ENCODE measurements at regions not wholly inside any gene's neighbourhood (a gene's known extent, or its start where the extent isn't known, plus 50 kb on each side); places are given as distances from the start of the nearest gene placed in this dataset.

DNA sequence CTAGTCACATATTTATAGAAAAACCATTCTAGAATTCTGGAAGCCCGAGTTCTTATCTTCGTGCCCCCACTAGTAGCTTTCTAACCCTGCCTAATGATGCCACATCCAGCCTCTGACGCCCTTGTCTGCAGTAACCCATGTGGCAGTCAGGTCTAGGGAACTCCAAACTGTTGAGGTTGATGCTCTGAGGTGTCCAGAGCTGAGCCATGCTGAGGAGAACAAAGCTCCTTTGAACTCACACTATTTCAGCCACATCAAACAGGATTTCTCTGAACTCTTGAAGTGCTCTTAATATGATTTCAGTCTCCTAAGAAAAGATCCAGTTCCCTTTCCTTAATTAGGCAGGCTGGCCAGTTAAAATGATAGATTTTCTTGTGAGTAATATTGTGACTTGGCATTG is 150.5 kb upstream of the ST8SIA2 start:
- no peak for DNase-seq (ENCODE audit: extremely low spot score)
- TF ChIP-seq, protein P1, sequence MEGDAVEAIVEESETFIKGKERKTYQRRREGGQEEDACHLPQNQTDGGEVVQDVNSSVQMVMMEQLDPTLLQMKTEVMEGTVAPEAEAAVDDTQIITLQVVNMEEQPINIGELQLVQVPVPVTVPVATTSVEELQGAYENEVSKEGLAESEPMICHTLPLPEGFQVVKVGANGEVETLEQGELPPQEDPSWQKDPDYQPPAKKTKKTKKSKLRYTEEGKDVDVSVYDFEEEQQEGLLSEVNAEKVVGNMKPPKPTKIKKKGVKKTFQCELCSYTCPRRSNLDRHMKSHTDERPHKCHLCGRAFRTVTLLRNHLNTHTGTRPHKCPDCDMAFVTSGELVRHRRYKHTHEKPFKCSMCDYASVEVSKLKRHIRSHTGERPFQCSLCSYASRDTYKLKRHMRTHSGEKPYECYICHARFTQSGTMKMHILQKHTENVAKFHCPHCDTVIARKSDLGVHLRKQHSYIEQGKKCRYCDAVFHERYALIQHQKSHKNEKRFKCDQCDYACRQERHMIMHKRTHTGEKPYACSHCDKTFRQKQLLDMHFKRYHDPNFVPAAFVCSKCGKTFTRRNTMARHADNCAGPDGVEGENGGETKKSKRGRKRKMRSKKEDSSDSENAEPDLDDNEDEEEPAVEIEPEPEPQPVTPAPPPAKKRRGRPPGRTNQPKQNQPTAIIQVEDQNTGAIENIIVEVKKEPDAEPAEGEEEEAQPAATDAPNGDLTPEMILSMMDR (IDR thresholded peaks at IDR 0.05; ENCODE audit: control extremely low read depth, extremely low read depth, low read depth, missing control alignments) = no peak
- CTCF ChIA-PET = no interaction called here
- POLR2A ChIA-PET = no interaction called here

DNA sequence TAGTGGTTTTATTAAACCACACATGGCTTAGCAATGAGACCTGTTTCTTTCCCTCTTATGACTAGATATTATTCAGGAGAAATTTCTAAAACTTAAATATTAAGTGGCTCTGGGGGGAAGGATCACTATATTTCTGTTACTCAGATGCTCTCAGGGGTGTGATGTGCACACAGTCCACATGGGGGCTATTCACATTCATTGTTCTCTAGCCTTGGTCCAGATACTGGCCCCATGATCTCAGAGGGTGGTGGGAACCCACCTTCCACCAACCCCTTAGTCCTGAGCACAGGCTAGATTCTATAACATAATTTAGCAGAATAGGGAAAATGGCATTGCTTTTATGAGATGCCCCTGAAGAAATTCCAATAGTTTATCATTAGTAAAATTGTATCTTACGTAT is 149.0 kb upstream of the ST8SIA2 start:
- TF ChIP-seq, protein P1 (IDR thresholded peaks at IDR 0.05; ENCODE audit: control extremely low read depth, extremely low read depth, low read depth, missing control alignments) = no peak
- CTCF ChIA-PET = no interaction called here
- POLR2A ChIA-PET = no interaction called here
- DNase-seq (ENCODE audit: extremely low spot score) = no peak

DNA sequence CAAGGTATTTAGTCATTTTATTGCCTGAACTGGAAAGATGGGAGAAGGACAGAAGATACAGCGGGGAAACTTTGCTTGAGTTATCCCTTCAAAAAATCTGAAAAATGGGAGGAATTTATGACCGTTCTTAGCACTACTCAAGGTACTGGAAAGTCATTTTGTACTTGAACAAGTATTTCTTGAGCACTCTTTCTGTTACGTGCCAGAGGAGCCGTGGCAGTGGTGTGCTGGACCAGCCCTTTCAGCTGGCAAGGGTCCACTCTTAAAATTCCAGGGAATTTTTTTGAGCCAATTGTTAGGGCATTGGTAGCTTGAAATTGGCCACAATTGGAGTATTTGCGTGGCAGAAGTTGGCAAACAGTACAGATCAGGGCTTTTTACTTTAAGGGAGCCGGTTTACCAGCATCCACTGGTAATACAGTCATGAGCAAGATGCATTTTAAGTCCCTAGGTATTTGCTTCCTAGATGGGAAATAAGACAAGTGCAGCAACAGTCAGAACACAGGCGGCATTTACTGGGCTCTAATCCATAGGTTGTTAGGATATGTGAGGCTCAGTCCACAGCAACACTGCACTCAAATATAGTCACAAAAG is 145.9 kb upstream of the ST8SIA2 start:
- ChIA-PET CTCF (no interaction called here), POLR2A (no interaction called here)
- TF ChIP-seq, protein P1 (IDR thresholded peaks at IDR 0.05; ENCODE audit: control extremely low read depth, extremely low read depth, low read depth, missing control alignments) = no peak

DNA sequence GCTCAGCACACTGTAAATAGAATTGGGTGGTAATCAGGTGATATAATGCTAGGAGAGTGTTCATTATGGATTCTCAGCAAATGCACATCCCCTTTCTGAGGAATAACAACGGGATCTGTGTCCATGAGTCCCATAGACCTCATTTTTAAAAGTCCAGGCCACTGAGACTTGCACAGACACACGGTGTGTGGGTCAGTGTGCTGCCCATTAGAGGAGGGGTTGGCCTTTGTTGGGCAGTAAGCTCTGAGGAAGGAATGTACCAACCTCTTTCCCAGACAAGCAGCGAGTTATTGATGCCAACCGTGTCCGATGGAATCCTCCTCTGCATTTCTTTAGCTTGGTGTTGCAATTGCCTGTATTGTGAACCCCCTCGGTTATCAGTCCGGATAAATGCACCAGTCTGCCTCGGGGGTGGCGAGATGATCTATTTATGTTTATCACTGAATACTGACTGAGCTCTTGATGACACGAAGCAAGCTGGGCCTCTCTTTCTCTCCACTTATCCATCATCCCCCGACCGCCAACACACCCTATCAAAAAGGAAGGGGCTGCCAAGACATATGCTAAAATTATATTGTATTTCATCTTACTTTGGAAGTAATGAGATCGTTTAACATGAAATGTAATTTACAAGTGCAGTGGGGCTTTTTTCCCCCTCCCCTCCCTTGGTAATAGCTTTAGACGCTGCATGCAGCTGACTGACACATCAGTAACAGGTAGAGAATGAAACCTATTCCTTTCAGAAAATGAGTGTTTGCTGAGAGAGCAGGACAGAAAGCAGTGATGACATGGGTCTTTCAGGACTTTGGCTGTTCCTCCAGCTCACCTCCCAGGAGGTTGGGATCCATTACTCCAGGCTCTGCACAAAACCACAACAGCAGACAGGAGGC is 126.6 kb upstream of the ST8SIA2 start:
- CTCF ChIA-PET = interaction anchor here (0.8 to 1.5 kb wide), 2 partner anchors 9 to 17 kb away, joined by 3 to 4 read pairs; no protein-coding TSS in a partner anchor
- POLR2A ChIA-PET = no interaction called here
- no peak for DNase-seq (ENCODE audit: extremely low spot score)
- TF ChIP-seq, protein P1 (IDR thresholded peaks at IDR 0.05; ENCODE audit: control extremely low read depth, extremely low read depth, low read depth, missing control alignments) = no peak

More for the DNA sequence above, 145.9 kb upstream of the ST8SIA2 start:
- no peak for DNase-seq (ENCODE audit: extremely low spot score)

DNA sequence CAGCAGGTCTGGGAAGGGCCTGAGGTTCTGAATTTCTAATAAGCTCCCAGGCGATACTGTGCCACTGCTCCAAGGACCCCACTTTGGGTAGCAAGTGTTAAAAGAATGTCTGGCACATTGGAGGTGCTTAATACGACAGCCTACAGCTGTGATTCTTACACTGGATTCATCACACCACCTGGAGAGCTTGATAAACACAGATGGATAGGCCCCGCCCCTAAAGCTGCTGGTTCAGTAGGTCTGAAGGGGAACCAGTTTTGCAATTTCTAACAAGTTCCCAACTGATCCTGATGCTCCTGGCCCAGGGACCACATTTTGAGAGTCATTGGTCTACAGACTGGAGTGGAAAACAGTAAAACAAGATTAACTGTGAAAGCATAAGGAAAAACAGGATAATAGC is 124.8 kb upstream of the ST8SIA2 start:
- TF ChIP-seq, protein P1 (IDR thresholded peaks at IDR 0.05; ENCODE audit: control extremely low read depth, extremely low read depth, low read depth, missing control alignments) = no peak
- ChIA-PET POLR2A (no interaction called here), CTCF (no interaction called here)
- DNase-seq (ENCODE audit: extremely low spot score) = no peak

DNA sequence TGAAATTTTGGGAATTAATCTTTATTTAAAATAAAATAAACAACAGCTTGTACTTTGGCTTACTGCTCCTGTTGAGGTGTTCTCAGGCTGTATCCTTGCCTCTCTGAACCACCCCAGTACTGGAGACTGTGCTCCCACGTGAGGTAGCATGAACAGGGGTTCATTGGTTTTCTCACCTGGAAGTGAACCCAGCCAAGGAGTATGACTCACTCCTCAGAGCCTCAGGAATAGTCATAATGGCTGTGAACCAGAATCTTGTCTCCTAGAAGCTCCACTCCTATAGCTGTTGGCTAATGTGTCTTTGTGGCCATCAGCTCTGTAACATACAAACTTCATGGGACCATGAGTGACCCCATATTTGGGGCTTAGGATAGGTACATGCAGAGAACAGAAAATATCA is 122.5 kb upstream of the ST8SIA2 start:
- CTCF ChIA-PET = no interaction called here
- TF ChIP-seq, protein P1 (IDR thresholded peaks at IDR 0.05; ENCODE audit: control extremely low read depth, extremely low read depth, low read depth, missing control alignments) = no peak
- POLR2A ChIA-PET = no interaction called here
- DNase-seq (ENCODE audit: extremely low spot score) = no peak
